ENCODE measurements at regions not wholly inside any gene's neighbourhood (a gene's known extent, or its start where the extent isn't known, plus 50 kb on each side); places are given as distances from the start of the nearest gene placed in this dataset.
"Not testable (repeated sequence)": the region's sequence is repeated elsewhere in the genome, so short reads cannot be mapped to it uniquely, and the experiment has no call there.

GRCh38 chr6:157727629-157728182, 95.3 kb upstream of the SNX9 start:
- DNase-seq, result no peak

- no peak for DNase-seq
These were observed 94.7 kb upstream of the SNX9 start for GRCh38 chr6:157728183-157728881.

GRCh38 chr6:157731221-157731620, 91.8 kb upstream of the SNX9 start:
- DNase-seq, result no peak

GRCh38 chr6:157732007-157732406, 91.0 kb upstream of the SNX9 start:
- no peak for DNase-seq

- DNase-seq, result no peak
These were observed 90.5 kb upstream of the SNX9 start for GRCh38 chr6:157732416-157733161.

- DNase-seq, result not testable (repeated sequence)
These were observed 86.5 kb upstream of the SNX9 start for GRCh38 chr6:157736555-157736954.

GRCh38 chr6:157741321-157741947, 81.6 kb upstream of the SNX9 start:
- DNase-seq, result no peak

GRCh38 chr6:157741948-157742556, 81.0 kb upstream of the SNX9 start:
- DNase-seq, result no peak

- no peak for DNase-seq
These were observed 78.9 kb upstream of the SNX9 start for GRCh38 chr6:157744102-157744601.

GRCh38 chr6:157746897-157747296, 76.1 kb upstream of the SNX9 start:
- DNase-seq, result no peak

- no peak for DNase-seq
These were observed 75.7 kb upstream of the SNX9 start for GRCh38 chr6:157747370-157747769.

GRCh38 chr6:157748839-157749571, 74.0 kb upstream of the SNX9 start:
- no peak for DNase-seq

GRCh38 chr6:157750973-157751372, 72.1 kb upstream of the SNX9 start:
- not testable (repeated sequence) for DNase-seq

- no peak for DNase-seq
These were observed 71.4 kb upstream of the SNX9 start for GRCh38 chr6:157751547-157752200.

GRCh38 chr6:157752879-157753278, 70.2 kb upstream of the SNX9 start:
- not testable (repeated sequence) for DNase-seq

- DNase-seq, result no peak
These were observed 69.8 kb upstream of the SNX9 start for GRCh38 chr6:157753291-157753690.

- not testable (repeated sequence) for DNase-seq
These were observed 69.2 kb upstream of the SNX9 start for GRCh38 chr6:157753801-157754200.

- DNase-seq, result no peak
These were observed 68.7 kb upstream of the SNX9 start for GRCh38 chr6:157754351-157754750.

- no peak for DNase-seq
These were observed 67.9 kb upstream of the SNX9 start for GRCh38 chr6:157755032-157755745.

GRCh38 chr6:157755746-157756411, 67.2 kb upstream of the SNX9 start:
- peak; percentile 64 for DNase-seq
